Mammary epithelial cell (primary cell): ENCODE measurements at regions not wholly inside any gene's neighbourhood (a gene's known extent, or its start where the extent isn't known, plus 50 kb on each side); places are given as distances from the start of the nearest gene placed in this dataset.

Experiments
- CTCF ChIP-seq, 2 donors: IDR thresholded peaks in 1 of 2; conservative IDR thresholded peaks in 1 of 2; 2 replicates each; pipeline ENCODE4 v1.5.1; 2011 to 2012; ENCODE audit warnings: inconsistent platforms in 2 of 2, low read length in 2 of 2, mild to moderate bottlenecking in 2 of 2, control low read depth in 1 of 2, low read depth in 1 of 2; ENCODE audit not compliant: insufficient read depth in 1 of 2; ENCODE audit errors: extremely low read depth in 1 of 2
- EZH2 ChIP-seq: IDR thresholded peaks from 2 replicates; pipeline ENCODE4 v1.6.1; 2012; ENCODE audit warnings: low read length, inconsistent platforms, borderline replicate concordance

- no peak for TF ChIP-seq CTCF (conservative IDR thresholded peaks at IDR 0.05 in 1 of 2, IDR thresholded peaks at IDR 0.05 in 1 of 2; ENCODE audit: extremely low read depth in 1 of 2, insufficient read depth in 1 of 2, low read depth in 1 of 2, low read length in 2 of 2)
- TF ChIP-seq EZH2, result no peak
These were observed 350.2 kb upstream of the SALL3 start for GRCh38 chr18:78629426-78629825.
